Uterus (tissue), 2 donors: ENCODE measurements at regions not wholly inside any gene's neighbourhood (a gene's known extent, or its start where the extent isn't known, plus 50 kb on each side); places are given as distances from the start of the nearest gene placed in this dataset.

Experiments
- CTCF ChIP-seq, 4 experiments: fragments of 200-600 bp in 2 of 4; fragments of 450-650 bp in 2 of 4; sonication (generic) in 2 of 4; IDR thresholded peaks; one replicate each; pipeline ENCODE4 v1.5.1; 2016 to 2019; ENCODE audit warnings: antibody characterized with exemption in 4 of 4, mild to moderate bottlenecking in 2 of 4, moderate library complexity in 1 of 4
- POLR2A ChIP-seq, 2 donors: fragments of 450-650 bp; IDR thresholded peaks; one replicate each; pipeline ENCODE4 v1.6.1; 2016; ENCODE audit warnings: antibody characterized with exemption in 2 of 2, mild to moderate bottlenecking in 1 of 2, moderate library complexity in 1 of 2

GRCh38 chr18:56268952-56269351 is 369.4 kb downstream of the TXNL1 start:
- TF ChIP-seq POLR2A (IDR thresholded peaks at IDR 0.05), result no peak
- TF ChIP-seq CTCF (IDR thresholded peaks at IDR 0.05), result no peak
